DOHH2 (cell line): ENCODE measurements at regions not wholly inside any gene's neighbourhood (a gene's known extent, or its start where the extent isn't known, plus 50 kb on each side); places are given as distances from the start of the nearest gene placed in this dataset.

Source experiments
- H3F3A ChIP-seq: fragments of 200-600 bp; sonication (generic), shearing (Covaris generic); 2 replicates; pipeline ENCODE4 v1.6.0; 2016; ENCODE audit warnings: antibody characterized with exemption, mild to moderate bottlenecking; ENCODE audit not compliant: control insufficient read depth, insufficient read depth
- H3K27ac ChIP-seq: fragments of 200-600 bp; sonication (generic); 2 replicates; pipeline ENCODE4 v1.5.1; 2014; ENCODE audit warnings: low read depth, mild to moderate bottlenecking, low read length, moderate library complexity
- H3K27me3 ChIP-seq: fragments of 200-600 bp; sonication (generic); 2 replicates; pipeline ENCODE4 v1.6.1; 2014; ENCODE audit warnings: mild to moderate bottlenecking, low read length, mixed read lengths; ENCODE audit not compliant: control insufficient read depth
- H3K36me3 ChIP-seq: fragments of 200-600 bp; sonication (generic); 2 replicates; pipeline ENCODE4 v1.6.1; 2014; ENCODE audit warnings: mild to moderate bottlenecking, low read length, moderate library complexity, mixed read lengths; ENCODE audit not compliant: control insufficient read depth
- H3K4me1 ChIP-seq: fragments of 200-600 bp; sonication (generic); 2 replicates; pipeline ENCODE4 v1.6.1; 2014; ENCODE audit warnings: mild to moderate bottlenecking, low read length, mixed read lengths; ENCODE audit not compliant: control insufficient read depth
- H3K4me2 ChIP-seq: fragments of 200-600 bp; sonication (generic); 2 replicates; pipeline ENCODE4 v1.6.0; 2014; ENCODE audit warnings: mild to moderate bottlenecking, low read length, moderate library complexity
- H3K4me3 ChIP-seq: fragments of 200-600 bp; sonication (generic); 2 replicates; pipeline ENCODE4 v1.5.1; 2014; ENCODE audit warnings: mild to moderate bottlenecking, low read length, mixed read lengths
- H3K79me2 ChIP-seq: fragments of 200-600 bp; sonication (generic); 2 replicates; pipeline ENCODE4 v1.6.1; 2014; ENCODE audit warnings: mild to moderate bottlenecking, low read length, mixed read lengths; ENCODE audit not compliant: control insufficient read depth
- H3K9me2 ChIP-seq: fragments of 200-600 bp; sonication (generic); replicated peaks from 2 replicates; pipeline ENCODE4 v1.6.1; 2014; ENCODE audit warnings: mild to moderate bottlenecking, low read length, mixed read lengths; ENCODE audit not compliant: control insufficient read depth
- H3K9me3 ChIP-seq: fragments of 200-600 bp; sonication (generic); 2 replicates; pipeline ENCODE4 v1.6.1; 2014; ENCODE audit warnings: antibody characterized with exemption, low read length, mixed read lengths; ENCODE audit not compliant: control insufficient read depth, insufficient read depth
- H4K20me1 ChIP-seq: fragments of 200-600 bp; sonication (generic); 2 replicates; pipeline ENCODE4 v1.6.0; 2014; ENCODE audit warnings: low read depth, mild to moderate bottlenecking, antibody characterized with exemption, low read length, moderate library complexity; ENCODE audit not compliant: control insufficient read depth, insufficient read depth
- EZH2phosphoT487 ChIP-seq: fragments of 200-600 bp; sonication (generic); IDR thresholded peaks from 2 replicates; pipeline ENCODE4 v1.6.1; 2017; ENCODE audit warnings: borderline replicate concordance, mild to moderate bottlenecking, antibody characterized with exemption, low read length, moderate library complexity, mixed read lengths
- TF ChIP-seq, protein P1 (sequence below): fragments of 200-600 bp; sonication (generic); IDR thresholded peaks from one replicate; pipeline ENCODE4 v1.5.1; 2014; ENCODE audit warnings: antibody characterized with exemption, mild to moderate bottlenecking, low read depth, low read length; ENCODE audit not compliant: poor library complexity, severe bottlenecking

DNA sequence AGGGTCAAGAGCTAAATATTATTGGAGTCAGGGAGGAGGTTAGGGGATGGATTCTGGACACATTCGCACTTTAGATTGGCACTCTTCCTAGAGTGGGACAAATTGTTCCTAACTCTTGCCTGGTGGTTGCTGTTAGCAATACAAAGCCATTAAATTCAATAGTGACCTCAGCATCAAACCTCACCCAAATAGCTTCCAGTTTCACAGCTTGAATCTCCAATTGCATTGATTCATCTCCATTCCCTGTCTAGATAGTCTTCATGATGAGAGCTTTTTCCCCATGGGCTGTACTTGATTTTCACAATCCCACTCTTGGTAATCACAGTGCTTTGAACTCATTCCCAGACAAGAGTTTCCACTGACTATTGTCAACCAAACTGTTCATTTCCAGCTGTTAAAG is 585.9 kb upstream of the SYT4 start:
- Histone ChIP-seq H3K4me2 (no peak overlapping the region), H3K79me2 (no peaks in the 10 kb centered on the region), H3K4me3 (no peak overlapping the region), H3K27ac (no peak overlapping the region), H3K9me2 (no peaks in the 10 kb centered on the region), H3F3A (no peaks in the 10 kb centered on the region), H3K9me3 (no peaks in the 10 kb centered on the region), H3K27me3 (no peaks in the 10 kb centered on the region), H4K20me1 (no peaks in the 10 kb centered on the region), H3K36me3 (no peaks in the 10 kb centered on the region), H3K4me1 (no peaks in the 10 kb centered on the region)
- TF ChIP-seq, protein P1, sequence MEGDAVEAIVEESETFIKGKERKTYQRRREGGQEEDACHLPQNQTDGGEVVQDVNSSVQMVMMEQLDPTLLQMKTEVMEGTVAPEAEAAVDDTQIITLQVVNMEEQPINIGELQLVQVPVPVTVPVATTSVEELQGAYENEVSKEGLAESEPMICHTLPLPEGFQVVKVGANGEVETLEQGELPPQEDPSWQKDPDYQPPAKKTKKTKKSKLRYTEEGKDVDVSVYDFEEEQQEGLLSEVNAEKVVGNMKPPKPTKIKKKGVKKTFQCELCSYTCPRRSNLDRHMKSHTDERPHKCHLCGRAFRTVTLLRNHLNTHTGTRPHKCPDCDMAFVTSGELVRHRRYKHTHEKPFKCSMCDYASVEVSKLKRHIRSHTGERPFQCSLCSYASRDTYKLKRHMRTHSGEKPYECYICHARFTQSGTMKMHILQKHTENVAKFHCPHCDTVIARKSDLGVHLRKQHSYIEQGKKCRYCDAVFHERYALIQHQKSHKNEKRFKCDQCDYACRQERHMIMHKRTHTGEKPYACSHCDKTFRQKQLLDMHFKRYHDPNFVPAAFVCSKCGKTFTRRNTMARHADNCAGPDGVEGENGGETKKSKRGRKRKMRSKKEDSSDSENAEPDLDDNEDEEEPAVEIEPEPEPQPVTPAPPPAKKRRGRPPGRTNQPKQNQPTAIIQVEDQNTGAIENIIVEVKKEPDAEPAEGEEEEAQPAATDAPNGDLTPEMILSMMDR, result no peak
- TF ChIP-seq EZH2phosphoT487, result no peak

DNA sequence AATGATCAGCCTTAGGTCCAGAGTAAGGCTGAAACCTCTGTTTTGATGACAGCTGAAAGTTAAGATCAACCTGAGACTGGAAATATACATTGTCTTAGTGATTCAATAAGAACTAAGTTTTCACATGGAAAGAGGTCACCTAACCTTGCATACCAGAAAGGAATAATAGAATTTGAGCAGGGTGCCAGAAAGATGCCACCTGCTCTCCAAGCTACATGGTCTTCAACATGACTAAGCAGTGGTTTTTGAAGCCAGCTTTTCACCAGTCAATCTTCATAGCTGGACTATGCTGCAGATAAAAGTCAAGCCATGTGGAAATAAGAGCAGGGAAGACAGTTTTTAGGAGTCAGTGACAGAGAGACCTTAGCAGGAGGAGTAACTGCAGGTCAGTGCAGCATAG is 589.4 kb upstream of the SYT4 start:
- no peak overlapping the region for H3K4me2 ChIP-seq
- H3K79me2 ChIP-seq, result no peaks in the 10 kb centered on the region
- no peaks in the 10 kb centered on the region for H4K20me1 ChIP-seq
- no peaks in the 10 kb centered on the region for H3K9me3 ChIP-seq
- no peaks in the 10 kb centered on the region for H3K27me3 ChIP-seq
- no peaks in the 10 kb centered on the region for H3F3A ChIP-seq
- H3K4me1 ChIP-seq, result no peaks in the 10 kb centered on the region
- H3K36me3 ChIP-seq, result no peaks in the 10 kb centered on the region
- H3K9me2 ChIP-seq, result no peaks in the 10 kb centered on the region
- no peak overlapping the region for H3K27ac ChIP-seq
- TF ChIP-seq, protein P1, result no peak
- TF ChIP-seq EZH2phosphoT487, result no peak
- H3K4me3 ChIP-seq, result no peak overlapping the region

DNA sequence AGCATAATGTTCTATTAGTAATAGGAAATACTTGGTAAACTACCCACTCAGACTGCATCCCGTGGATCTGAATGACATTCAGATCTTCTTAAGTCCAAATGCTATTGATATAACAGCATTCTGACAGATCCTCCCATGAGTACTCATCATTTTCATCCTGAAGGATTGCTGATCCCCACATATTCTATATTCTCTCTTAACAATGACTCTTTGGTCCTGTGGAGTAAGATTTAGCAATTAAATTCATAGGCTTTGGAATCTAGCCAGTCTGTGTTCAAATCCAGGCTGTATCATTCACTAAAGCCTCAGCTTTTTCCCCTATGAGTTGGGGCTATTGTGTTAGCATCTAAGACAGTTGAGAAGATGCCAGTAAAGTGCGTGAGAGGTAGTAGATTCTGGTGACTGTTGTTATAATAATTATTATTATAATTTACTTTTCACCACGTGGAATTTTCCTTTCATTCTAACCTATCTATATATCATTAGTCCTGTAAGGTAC is 591.3 kb upstream of the SYT4 start:
- Histone ChIP-seq H3K4me3 (no peak overlapping the region), H3K9me2 (no peaks in the 10 kb centered on the region), H3K79me2 (no peaks in the 10 kb centered on the region), H3K27me3 (no peaks in the 10 kb centered on the region), H3F3A (no peaks in the 10 kb centered on the region), H3K4me2 (no peak overlapping the region), H3K36me3 (no peaks in the 10 kb centered on the region), H3K4me1 (no peaks in the 10 kb centered on the region), H3K27ac (no peak overlapping the region), H3K9me3 (no peaks in the 10 kb centered on the region), H4K20me1 (no peaks in the 10 kb centered on the region)
- TF ChIP-seq, protein P1, result no peak
- no peak for TF ChIP-seq EZH2phosphoT487
